ENCODE measurements at regions not wholly inside any gene's neighbourhood (a gene's known extent, or its start where the extent isn't known, plus 50 kb on each side); places are given as distances from the start of the nearest gene placed in this dataset.
"Not testable (repeated sequence)": the region's sequence is repeated elsewhere in the genome, so short reads cannot be mapped to it uniquely, and the experiment has no call there.

GRCh38 chr13:54248306-54248705 lies 1219.7 kb downstream of the OLFM4 start:
- no peak for TF ChIP-seq CTCF (IDR thresholded peaks at IDR 0.05)
- peaks cover 20% of the 10 kb centered on the region for H3K4me1 Mint-ChIP-seq
- DNase-seq: no peak
- no peak overlapping the region for H3K4me3 Mint-ChIP-seq
- no peaks in the 10 kb centered on the region for H3K36me3 Mint-ChIP-seq (ENCODE audit: low read depth)
- H3K27me3 Mint-ChIP-seq (ENCODE audit: low read depth, poor library complexity): no peaks in the 10 kb centered on the region
- peaks cover 9% of the 10 kb centered on the region for H3K9me3 Mint-ChIP-seq
- H3K27ac Mint-ChIP-seq: no peak overlapping the region

DNA sequence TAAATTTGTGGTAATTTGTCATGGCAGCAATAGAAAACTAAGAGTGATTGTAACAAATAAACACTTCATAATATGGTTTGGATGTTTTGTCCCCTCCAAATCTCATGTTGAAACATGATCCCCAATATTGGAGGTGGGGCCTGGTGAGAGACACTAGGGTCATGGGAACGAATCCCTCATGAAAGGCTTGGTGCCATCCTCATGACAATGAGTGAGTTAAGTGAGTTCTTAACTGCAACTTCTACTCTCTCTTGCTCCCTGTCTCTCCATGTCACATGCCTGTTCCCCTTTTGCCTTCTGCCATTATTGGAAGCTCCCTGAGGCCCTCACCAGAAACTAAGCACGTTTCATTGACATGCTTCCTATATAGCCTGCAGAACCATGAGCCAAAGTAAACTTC lies 1233.2 kb downstream of the OLFM4 start:
- H3K36me3 Mint-ChIP-seq (ENCODE audit: low read depth): no peaks in the 10 kb centered on the region
- peaks cover 8% of the 10 kb centered on the region for H3K9me3 Mint-ChIP-seq
- H3K4me1 Mint-ChIP-seq: no peaks in the 10 kb centered on the region
- no peak overlapping the region for H3K27ac Mint-ChIP-seq
- TF ChIP-seq CTCF (IDR thresholded peaks at IDR 0.05): no peak
- H3K4me3 Mint-ChIP-seq: no peak overlapping the region
- H3K27me3 Mint-ChIP-seq (ENCODE audit: low read depth, poor library complexity): no peaks in the 10 kb centered on the region
- DNase-seq: no peak

GRCh38 chr13:54263868-54264267 lies 1235.3 kb downstream of the OLFM4 start:
- Mint-ChIP-seq H3K27me3 (ENCODE audit: low read depth, poor library complexity) (no peaks in the 10 kb centered on the region), H3K9me3 (peaks cover 8% of the 10 kb centered on the region), H3K36me3 (ENCODE audit: low read depth) (peaks cover 4% of the 10 kb centered on the region), H3K27ac (no peak overlapping the region), H3K4me1 (no peaks in the 10 kb centered on the region), H3K4me3 (no peak overlapping the region)
- no peak for DNase-seq
- TF ChIP-seq CTCF (IDR thresholded peaks at IDR 0.05): no peak

GRCh38 chr13:54267253-54267668 lies 1238.6 kb downstream of the OLFM4 start:
- not testable (repeated sequence) for H3K36me3 Mint-ChIP-seq (ENCODE audit: low read depth); DNase-seq; H3K27me3 Mint-ChIP-seq (ENCODE audit: low read depth, poor library complexity); H3K4me1 Mint-ChIP-seq; H3K27ac Mint-ChIP-seq; H3K9me3 Mint-ChIP-seq; H3K4me3 Mint-ChIP-seq

DNA sequence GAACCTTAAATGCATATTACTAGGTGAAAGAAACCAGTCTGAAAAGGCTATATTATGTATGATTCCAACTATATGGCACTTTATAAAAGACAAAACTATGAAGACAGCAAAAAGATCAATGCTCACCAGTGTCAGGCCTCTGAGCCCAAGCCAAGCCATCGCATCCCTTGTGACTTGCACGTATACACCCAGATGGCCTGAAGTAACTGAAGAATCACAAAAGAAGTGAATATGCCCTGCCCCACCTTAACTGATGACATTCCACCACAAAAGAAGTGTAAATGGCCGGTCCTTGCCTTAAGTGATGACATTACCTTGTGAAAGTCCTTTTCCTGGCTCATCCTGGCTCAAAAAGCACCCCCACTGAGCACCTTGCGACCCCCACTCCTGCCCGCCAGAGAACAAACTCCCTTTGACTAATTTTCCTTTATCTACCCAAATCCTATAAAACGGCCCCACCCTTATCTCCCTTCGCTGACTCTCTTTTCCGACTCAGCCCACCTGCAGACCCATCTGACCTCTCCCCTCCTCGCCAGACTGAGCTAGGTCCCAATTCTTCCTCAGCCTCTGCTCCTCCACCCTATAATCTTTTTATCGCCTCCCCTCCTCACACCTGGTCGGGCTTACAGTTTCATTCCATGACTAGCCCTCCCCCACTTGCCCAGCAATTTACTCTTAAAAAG lies 1239.5 kb downstream of the OLFM4 start:
- not testable (repeated sequence) for DNase-seq; H3K27ac Mint-ChIP-seq; H3K27me3 Mint-ChIP-seq (ENCODE audit: low read depth, poor library complexity); H3K9me3 Mint-ChIP-seq; H3K4me3 Mint-ChIP-seq; H3K4me1 Mint-ChIP-seq; H3K36me3 Mint-ChIP-seq (ENCODE audit: low read depth)

DNA sequence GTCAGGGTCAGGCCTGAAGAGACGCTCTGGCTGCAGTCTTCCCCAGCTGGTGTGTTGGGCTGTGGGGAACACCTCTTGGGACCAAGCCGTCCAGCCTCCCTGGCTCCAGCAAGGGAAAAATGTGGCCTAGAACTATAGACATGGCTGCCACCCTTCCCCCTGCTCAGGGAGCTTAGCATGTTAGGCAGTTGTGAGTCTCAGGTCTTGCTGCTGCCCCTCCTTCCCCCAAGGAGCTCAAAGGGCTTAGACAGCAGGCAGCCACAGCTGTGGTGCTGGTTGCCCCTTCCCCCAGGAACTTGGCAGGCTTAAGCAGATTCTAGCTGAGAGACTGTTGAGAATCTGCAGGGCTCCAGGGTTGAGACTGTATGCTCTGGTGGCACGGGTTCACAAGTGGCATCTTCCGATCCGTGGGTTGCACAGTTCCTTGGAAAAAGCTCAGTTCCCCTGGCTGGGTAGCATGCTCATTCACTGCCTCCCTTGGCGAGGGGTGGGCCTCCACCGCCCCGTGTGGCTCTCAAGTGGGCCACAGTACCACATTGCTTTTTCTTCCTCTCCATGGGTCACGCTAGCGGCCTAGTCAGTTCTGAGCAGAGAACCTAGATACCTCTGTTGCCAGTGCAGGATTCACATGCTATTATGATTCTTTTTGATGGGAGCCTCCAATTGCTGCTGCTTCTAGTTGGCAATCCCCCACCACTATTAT lies 1258.6 kb downstream of the OLFM4 start:
- no peak overlapping the region for H3K4me3 Mint-ChIP-seq
- no peak for DNase-seq
- H3K9me3 Mint-ChIP-seq: peaks cover 44% of the 10 kb centered on the region
- no peaks in the 10 kb centered on the region for H3K27me3 Mint-ChIP-seq (ENCODE audit: low read depth, poor library complexity)
- no peaks in the 10 kb centered on the region for H3K4me1 Mint-ChIP-seq
- no peak for TF ChIP-seq CTCF (IDR thresholded peaks at IDR 0.05)
- H3K27ac Mint-ChIP-seq: no peak overlapping the region
- peaks cover 8% of the 10 kb centered on the region for H3K36me3 Mint-ChIP-seq (ENCODE audit: low read depth)

DNA sequence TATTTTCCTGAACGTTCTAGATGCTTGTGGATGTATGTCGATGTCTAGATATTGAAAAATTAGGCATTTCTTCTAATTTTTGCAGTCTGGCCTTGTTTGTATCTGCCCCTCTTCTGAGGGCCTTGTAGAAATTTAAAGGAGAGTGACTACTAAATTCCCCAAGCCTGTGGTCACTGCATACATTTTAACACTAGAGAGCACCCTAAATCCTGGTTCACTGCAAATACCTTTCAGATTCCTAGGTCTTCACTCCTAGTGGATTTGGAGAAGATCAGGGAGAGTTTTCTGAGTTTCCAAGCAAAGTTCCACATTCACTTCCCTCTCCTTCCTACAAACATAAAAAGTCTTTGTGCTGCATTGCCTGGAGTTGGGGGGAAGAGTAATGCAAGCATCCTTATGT lies 1272.5 kb downstream of the OLFM4 start:
- Mint-ChIP-seq H3K9me3 (no peaks in the 10 kb centered on the region), H3K27me3 (ENCODE audit: low read depth, poor library complexity) (no peaks in the 10 kb centered on the region), H3K36me3 (ENCODE audit: low read depth) (no peaks in the 10 kb centered on the region), H3K4me1 (peaks cover 4% of the 10 kb centered on the region), H3K4me3 (no peak overlapping the region), H3K27ac (no peak overlapping the region)
- DNase-seq: no peak
- no peak for TF ChIP-seq CTCF (IDR thresholded peaks at IDR 0.05)
